ENCODE measurements at regions not wholly inside any gene's neighbourhood (a gene's known extent, or its start where the extent isn't known, plus 50 kb on each side); places are given as distances from the start of the nearest gene placed in this dataset.
"Not testable (repeated sequence)": the region's sequence is repeated elsewhere in the genome, so short reads cannot be mapped to it uniquely, and the experiment has no call there.

DNA sequence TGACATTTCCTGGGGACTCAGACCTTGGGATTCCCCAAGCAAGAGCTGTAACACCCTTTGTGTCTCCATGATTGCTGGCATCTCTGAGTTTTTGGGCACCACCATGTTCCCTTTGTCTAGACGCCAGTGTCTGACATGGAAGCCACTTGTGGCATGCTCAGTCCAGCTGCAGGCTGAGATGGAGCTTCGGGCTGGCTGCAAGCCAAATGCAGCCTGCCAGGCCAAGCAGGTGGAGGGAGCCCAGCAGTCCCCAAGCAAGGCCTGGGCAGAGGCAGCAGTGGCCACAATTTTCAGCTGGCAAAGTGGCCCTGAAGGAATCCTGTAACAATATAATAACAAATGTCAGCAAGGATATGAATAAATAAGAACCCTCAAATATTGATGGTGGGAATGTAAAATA is 86.2 kb upstream of the ABCB5 start:
- no peak overlapping the region for H3K4me3 Mint-ChIP-seq
- ChIA-PET POLR2A (no interaction called here), CTCF (no interaction called here)
- ATAC-seq (no peak), DNase-seq (no peak)
- no peaks in the 10 kb centered on the region for H3K9me3 Mint-ChIP-seq (ENCODE audit: insufficient read depth)
- H3K36me3 Mint-ChIP-seq (ENCODE audit: low read depth) = no peaks in the 10 kb centered on the region
- H3K4me1 Mint-ChIP-seq (ENCODE audit: low read depth) = no peaks in the 10 kb centered on the region
- no peaks in the 10 kb centered on the region for H3K27me3 Mint-ChIP-seq (ENCODE audit: low read depth)
- H3K27ac Mint-ChIP-seq = no peak overlapping the region

DNA sequence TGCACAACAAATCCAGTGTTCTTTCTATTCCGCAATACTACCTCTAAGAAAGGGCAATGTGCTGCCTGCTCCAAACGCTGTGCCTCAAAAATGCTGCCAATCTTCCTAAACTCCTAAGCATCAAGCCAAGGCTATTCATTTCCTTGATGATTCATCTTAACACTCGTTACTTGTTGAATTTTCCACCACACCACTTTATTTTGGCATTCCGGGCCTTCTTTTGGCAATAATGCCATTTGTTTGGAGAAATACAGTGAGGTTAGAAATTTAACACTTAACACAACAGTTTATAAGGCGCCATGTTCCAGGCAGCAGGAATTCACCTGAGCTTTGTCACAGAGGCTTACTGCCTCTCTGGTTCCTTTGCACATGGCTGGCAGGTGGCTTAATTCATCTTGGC is 82.6 kb upstream of the ABCB5 start:
- no peak overlapping the region for H3K4me3 Mint-ChIP-seq
- H3K36me3 Mint-ChIP-seq (ENCODE audit: low read depth) = no peaks in the 10 kb centered on the region
- no peak overlapping the region for H3K27ac Mint-ChIP-seq
- ATAC-seq = no peak
- H3K27me3 Mint-ChIP-seq (ENCODE audit: low read depth) = no peaks in the 10 kb centered on the region
- H3K4me1 Mint-ChIP-seq (ENCODE audit: low read depth) = no peaks in the 10 kb centered on the region
- POLR2A ChIA-PET = no interaction called here
- peaks cover 6% of the 10 kb centered on the region for H3K9me3 Mint-ChIP-seq (ENCODE audit: insufficient read depth)
- CTCF ChIA-PET = no interaction called here
- DNase-seq = no peak

DNA sequence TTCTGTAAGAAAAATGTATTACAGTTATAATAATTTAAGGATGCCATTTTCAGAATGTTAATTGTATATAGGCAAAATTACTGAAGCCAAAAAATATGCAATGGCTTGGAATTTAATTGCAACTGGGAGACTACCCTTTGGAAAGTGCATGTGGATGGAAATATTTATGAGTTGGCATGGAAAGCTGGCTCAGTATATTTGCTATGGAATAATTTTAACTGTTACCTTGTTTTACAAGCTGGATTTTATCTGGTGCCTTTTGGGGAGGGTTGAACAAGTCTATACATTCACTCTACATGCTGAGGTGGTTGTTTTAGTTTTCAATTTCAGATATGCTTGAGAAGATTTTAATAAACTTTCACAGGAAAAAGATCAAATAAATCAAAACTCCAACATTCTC is 80.9 kb upstream of the ABCB5 start:
- Mint-ChIP-seq H3K9me3 (ENCODE audit: insufficient read depth) (peaks cover 6% of the 10 kb centered on the region), H3K36me3 (ENCODE audit: low read depth) (no peaks in the 10 kb centered on the region), H3K27me3 (ENCODE audit: low read depth) (no peaks in the 10 kb centered on the region), H3K27ac (no peak overlapping the region), H3K4me1 (ENCODE audit: low read depth) (no peaks in the 10 kb centered on the region), H3K4me3 (no peak overlapping the region)
- CTCF ChIA-PET = interaction anchor here (1.4 kb wide), 1 partner anchor 64 kb away, joined by 3 read pairs; no protein-coding TSS in a partner anchor
- POLR2A ChIA-PET = no interaction called here
- no peak for DNase-seq
- ATAC-seq = no peak

DNA sequence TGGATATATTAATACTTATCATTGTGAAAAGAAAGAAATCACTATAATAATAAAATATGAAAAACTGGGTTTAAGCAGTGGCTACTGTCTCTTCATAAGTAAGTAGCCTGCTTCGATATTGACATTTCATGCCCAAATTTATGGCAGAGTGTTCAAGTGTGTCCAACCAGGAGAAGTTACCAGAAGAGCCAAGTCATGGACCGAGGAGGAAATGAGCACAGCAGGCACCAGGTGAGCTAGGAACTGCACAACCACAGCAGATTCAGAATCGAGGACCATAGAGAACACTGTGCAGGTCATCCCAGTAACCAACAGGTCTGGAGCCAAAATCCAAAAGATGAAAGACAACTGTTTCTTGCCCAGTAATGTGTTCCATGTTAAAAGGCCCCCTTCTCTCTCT is 79.9 kb upstream of the ABCB5 start:
- CTCF ChIA-PET = no interaction called here
- ATAC-seq (no peak), DNase-seq (no peak)
- POLR2A ChIA-PET = no interaction called here
- Mint-ChIP-seq H3K27ac (no peak overlapping the region), H3K4me3 (no peak overlapping the region), H3K9me3 (ENCODE audit: insufficient read depth) (peaks cover 6% of the 10 kb centered on the region), H3K36me3 (ENCODE audit: low read depth) (no peaks in the 10 kb centered on the region), H3K27me3 (ENCODE audit: low read depth) (no peaks in the 10 kb centered on the region), H3K4me1 (ENCODE audit: low read depth) (no peaks in the 10 kb centered on the region)

DNA sequence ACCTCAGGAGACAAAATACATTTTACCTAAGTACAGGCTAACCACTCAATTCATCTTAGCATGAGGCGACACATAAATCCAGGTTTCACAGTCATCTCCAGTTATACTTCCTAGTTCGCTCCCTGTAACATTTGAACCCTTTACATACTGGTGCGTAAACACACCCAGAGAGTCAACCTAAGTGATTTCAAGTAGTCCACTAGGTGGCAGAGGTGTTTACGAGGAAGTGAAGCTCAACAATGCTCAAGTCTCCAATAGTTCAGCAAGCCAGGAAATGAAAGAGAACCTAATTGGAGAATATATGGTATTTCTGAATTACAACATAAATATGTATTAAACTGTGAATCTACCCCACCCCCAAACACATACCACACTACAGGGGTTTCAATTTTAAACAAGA is 76.3 kb upstream of the ABCB5 start:
- CTCF ChIA-PET = no interaction called here
- DNase-seq (no peak), ATAC-seq (no peak)
- no peaks in the 10 kb centered on the region for H3K36me3 Mint-ChIP-seq (ENCODE audit: low read depth)
- POLR2A ChIA-PET = no interaction called here
- H3K27me3 Mint-ChIP-seq (ENCODE audit: low read depth) = no peaks in the 10 kb centered on the region
- no peak overlapping the region for H3K4me3 Mint-ChIP-seq
- no peaks in the 10 kb centered on the region for H3K4me1 Mint-ChIP-seq (ENCODE audit: low read depth)
- H3K27ac Mint-ChIP-seq = no peak overlapping the region
- peaks cover 6% of the 10 kb centered on the region for H3K9me3 Mint-ChIP-seq (ENCODE audit: insufficient read depth)

DNA sequence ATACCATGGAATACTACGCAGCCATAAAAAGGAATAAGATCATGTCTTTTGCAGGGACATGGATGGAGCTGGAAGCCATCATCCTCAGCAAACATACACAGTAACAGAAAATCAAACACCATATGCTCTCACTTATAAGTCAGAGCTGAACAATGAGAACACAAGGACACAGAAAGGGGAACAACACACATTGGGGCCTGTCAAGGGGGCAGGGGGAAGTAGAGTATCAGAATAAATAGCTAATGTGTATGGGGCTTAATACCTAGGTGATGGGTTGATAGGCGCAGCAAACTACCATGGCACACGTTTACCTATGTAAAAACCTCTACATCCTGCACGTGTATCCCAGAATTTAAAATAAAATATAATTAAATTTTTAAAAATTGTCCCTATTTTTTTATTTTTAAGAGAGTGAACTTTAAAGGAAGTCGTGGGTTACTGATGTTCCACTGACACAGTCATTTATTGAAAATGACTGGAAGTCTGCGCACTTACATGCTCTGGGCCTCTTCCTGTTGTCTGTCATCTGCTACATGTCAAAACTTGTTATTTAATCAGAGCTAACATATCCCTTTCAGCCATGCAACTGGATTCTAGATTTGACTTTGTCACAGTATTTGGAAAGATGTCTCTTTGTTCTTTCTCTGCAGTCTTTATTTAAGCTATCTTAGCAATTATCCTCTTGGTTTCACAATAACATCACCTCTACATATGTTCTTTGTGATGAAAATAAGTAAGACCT is 73.7 kb upstream of the ABCB5 start:
- H3K9me3 Mint-ChIP-seq (ENCODE audit: insufficient read depth) = no peaks in the 10 kb centered on the region
- no peak for ATAC-seq
- no peak overlapping the region for H3K4me3 Mint-ChIP-seq
- ChIA-PET POLR2A (no interaction called here), CTCF (no interaction called here)
- no peak for DNase-seq
- no peak overlapping the region for H3K27ac Mint-ChIP-seq
- H3K36me3 Mint-ChIP-seq (ENCODE audit: low read depth) = no peaks in the 10 kb centered on the region
- no peaks in the 10 kb centered on the region for H3K27me3 Mint-ChIP-seq (ENCODE audit: low read depth)
- H3K4me1 Mint-ChIP-seq (ENCODE audit: low read depth) = no peaks in the 10 kb centered on the region

DNA sequence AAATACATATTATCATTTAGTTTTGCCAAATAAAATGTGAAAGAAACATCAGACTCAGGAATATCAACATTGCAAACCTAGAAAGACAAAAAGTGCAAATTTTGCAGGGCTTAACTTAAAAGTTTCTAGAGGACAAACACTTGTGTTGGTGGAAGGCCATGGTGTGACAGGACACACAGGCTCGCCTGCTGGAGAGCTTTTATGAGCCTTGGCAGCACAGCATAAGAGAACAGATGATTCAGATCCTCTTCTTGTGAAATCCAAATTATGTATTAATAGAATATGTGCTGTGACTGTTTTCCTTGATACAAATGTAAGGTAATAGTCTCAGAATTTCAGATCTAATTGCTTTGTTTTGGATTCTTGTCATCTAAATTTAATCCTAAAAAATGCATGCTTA is 72.9 kb upstream of the ABCB5 start:
- Mint-ChIP-seq H3K4me1 (ENCODE audit: low read depth) (no peaks in the 10 kb centered on the region), H3K27me3 (ENCODE audit: low read depth) (no peaks in the 10 kb centered on the region), H3K36me3 (ENCODE audit: low read depth) (no peaks in the 10 kb centered on the region), H3K9me3 (ENCODE audit: insufficient read depth) (no peaks in the 10 kb centered on the region), H3K27ac (no peak overlapping the region), H3K4me3 (no peak overlapping the region)
- CTCF ChIA-PET = no interaction called here
- DNase-seq (no peak), ATAC-seq (no peak)
- POLR2A ChIA-PET = no interaction called here

DNA sequence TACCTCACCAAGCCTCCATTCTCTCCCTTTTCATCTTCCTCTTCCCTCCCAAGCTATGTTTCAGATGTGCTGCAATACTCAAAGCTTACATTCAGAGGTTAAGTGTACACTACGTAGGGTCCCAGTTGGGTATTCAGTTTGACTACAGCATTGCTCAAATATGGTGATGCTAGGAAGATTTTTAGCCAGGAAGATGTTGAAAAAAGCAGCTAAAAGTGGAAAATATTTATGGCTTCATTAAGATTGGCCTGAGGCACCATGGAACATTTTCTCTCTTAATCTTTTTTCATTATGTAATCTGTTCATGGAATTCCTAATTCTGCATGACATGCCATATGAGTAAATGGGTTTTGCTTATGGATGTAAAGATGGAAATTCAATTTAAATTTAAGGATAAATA is 72.0 kb upstream of the ABCB5 start:
- no peaks in the 10 kb centered on the region for H3K36me3 Mint-ChIP-seq (ENCODE audit: low read depth)
- H3K27ac Mint-ChIP-seq = no peak overlapping the region
- CTCF ChIA-PET = no interaction called here
- DNase-seq (no peak), ATAC-seq (no peak)
- no peaks in the 10 kb centered on the region for H3K27me3 Mint-ChIP-seq (ENCODE audit: low read depth)
- POLR2A ChIA-PET = no interaction called here
- no peaks in the 10 kb centered on the region for H3K9me3 Mint-ChIP-seq (ENCODE audit: insufficient read depth)
- H3K4me3 Mint-ChIP-seq = no peak overlapping the region
- H3K4me1 Mint-ChIP-seq (ENCODE audit: low read depth) = no peaks in the 10 kb centered on the region

DNA sequence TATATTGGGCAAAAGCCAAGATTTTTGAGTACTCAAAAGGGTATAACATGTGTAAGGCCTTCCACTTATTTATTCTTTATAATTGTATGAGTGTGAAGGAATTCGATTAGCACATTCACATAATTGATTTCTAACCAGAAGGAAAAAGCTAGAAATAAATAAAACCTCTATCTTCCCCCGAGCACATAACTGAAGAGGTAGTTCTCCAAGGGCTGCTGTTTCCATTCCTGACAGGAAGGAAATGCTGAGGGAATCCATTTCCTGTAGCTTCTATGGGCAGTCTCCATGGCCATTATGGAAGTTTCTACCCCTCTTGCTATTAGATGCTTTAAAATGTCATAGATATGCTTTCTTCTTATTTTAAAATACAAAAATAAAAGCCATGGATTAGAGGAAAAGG is 70.5 kb upstream of the ABCB5 start:
- H3K36me3 Mint-ChIP-seq (ENCODE audit: low read depth) = no peaks in the 10 kb centered on the region
- no peaks in the 10 kb centered on the region for H3K9me3 Mint-ChIP-seq (ENCODE audit: insufficient read depth)
- H3K27me3 Mint-ChIP-seq (ENCODE audit: low read depth) = no peaks in the 10 kb centered on the region
- ChIA-PET CTCF (no interaction called here), POLR2A (no interaction called here)
- ATAC-seq = no peak
- H3K27ac Mint-ChIP-seq = no peak overlapping the region
- H3K4me3 Mint-ChIP-seq = no peak overlapping the region
- H3K4me1 Mint-ChIP-seq (ENCODE audit: low read depth) = no peaks in the 10 kb centered on the region
- DNase-seq = no peak

DNA sequence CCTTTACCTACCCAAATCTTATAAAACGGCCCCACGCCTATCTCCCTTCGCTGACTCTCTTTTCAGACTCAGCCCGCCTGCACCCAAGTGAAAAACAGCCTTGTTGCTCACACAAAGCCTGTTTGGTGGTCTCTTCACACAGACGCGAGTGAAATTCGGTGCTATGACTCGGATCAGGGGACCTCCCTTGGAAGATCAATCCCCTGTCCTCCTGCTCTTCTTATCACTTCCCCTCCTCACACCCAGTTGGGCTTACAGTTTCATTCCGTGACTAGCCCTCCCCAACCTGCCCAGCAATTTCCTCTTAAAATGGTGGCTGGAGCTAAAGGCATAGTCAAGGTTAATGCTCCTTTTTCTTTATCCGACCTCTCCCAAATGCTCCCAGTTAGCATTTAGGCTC is 68.5 kb upstream of the ABCB5 start:
- H3K4me3 Mint-ChIP-seq; H3K9me3 Mint-ChIP-seq (ENCODE audit: insufficient read depth); ATAC-seq; H3K4me1 Mint-ChIP-seq (ENCODE audit: low read depth); H3K27me3 Mint-ChIP-seq (ENCODE audit: low read depth); H3K27ac Mint-ChIP-seq; H3K36me3 Mint-ChIP-seq (ENCODE audit: low read depth); POLR2A ChIA-PET; CTCF ChIA-PET; DNase-seq: not testable (repeated sequence)

DNA sequence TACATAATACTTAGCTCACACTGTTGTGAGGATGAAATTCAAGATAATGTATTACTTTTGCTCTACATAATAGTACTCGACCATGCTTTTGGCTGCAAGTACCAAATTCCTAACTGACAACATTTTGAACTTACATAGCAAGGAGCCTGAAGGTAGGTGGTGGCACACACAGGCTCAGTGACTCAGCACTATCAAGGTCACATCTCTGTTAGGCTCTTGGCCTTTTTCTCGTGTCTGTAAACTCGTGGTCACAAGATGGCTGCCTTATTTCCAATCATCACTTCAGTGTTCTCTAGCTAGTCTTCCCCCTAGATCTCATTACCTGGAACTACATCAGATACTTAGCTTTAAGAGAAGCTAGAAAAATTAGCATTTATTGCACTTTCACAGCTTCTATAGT is 61.4 kb upstream of the ABCB5 start:
- no peak overlapping the region for H3K27ac Mint-ChIP-seq

DNA sequence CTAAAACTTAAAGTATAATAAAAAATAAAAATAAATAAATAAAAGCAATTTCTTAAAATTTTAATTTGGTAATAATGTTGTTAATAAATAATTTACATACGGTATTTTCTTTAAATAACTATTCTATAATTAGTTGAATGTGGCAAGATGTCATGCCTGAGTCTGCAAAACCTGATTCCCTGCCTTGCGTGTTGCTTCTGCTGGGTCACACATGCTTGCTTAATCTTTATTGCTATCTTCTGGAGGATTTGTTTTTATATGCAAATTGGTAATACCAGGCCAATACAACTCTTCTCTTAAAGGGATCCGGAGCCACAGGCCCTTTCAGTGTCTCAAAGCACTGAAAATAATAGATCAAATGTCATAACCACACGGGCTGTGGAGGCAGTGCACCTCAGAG is 59.4 kb upstream of the ABCB5 start:
- CTCF ChIA-PET = no interaction called here
- no peak overlapping the region for H3K27ac Mint-ChIP-seq
- H3K9me3 Mint-ChIP-seq (ENCODE audit: insufficient read depth) = no peaks in the 10 kb centered on the region
- no peak for DNase-seq
- POLR2A ChIA-PET = interaction anchor here (0.6 kb wide), 1 partner anchor 538 kb away, joined by 3 read pairs; no protein-coding TSS in a partner anchor
- H3K36me3 Mint-ChIP-seq (ENCODE audit: low read depth) = no peaks in the 10 kb centered on the region
- H3K4me3 Mint-ChIP-seq = no peak overlapping the region
- ATAC-seq = no peak
- H3K27me3 Mint-ChIP-seq (ENCODE audit: low read depth) = no peaks in the 10 kb centered on the region
- H3K4me1 Mint-ChIP-seq (ENCODE audit: low read depth) = no peaks in the 10 kb centered on the region

More for the DNA sequence above, 61.4 kb upstream of the ABCB5 start:
- no peak for ATAC-seq
- Mint-ChIP-seq H3K9me3 (ENCODE audit: insufficient read depth) (no peaks in the 10 kb centered on the region), H3K4me3 (no peak overlapping the region), H3K36me3 (ENCODE audit: low read depth) (no peaks in the 10 kb centered on the region), H3K4me1 (ENCODE audit: low read depth) (no peaks in the 10 kb centered on the region), H3K27me3 (ENCODE audit: low read depth) (no peaks in the 10 kb centered on the region)
- CTCF ChIA-PET = no interaction called here
- no peak for DNase-seq
- POLR2A ChIA-PET = interaction anchor here (0.7 kb wide), 1 partner anchor 1096 kb away, joined by 3 read pairs; no protein-coding TSS in a partner anchor

DNA sequence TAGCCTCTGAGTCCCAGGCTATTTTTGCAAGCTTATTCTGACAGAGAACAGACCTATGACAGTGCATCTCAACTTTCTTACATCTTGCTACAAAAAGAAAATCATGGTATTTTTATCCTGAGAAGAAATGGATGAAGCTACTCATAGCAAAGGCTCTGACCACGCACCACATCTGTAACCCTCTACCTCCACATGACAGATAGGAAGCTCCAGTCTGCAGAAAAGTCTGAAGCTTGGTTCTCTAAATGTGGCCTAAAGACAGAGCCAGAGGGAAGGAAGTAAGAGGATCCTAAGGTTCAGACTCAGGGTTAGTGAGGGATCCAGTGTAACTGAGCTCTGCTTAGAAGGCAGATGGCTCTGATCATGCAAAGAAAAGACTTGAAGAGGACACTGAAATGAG is 58.4 kb upstream of the ABCB5 start:
- Mint-ChIP-seq H3K27me3 (ENCODE audit: low read depth) (no peaks in the 10 kb centered on the region), H3K36me3 (ENCODE audit: low read depth) (no peaks in the 10 kb centered on the region), H3K4me1 (ENCODE audit: low read depth) (no peaks in the 10 kb centered on the region), H3K9me3 (ENCODE audit: insufficient read depth) (no peaks in the 10 kb centered on the region), H3K27ac (no peak overlapping the region), H3K4me3 (no peak overlapping the region)
- POLR2A ChIA-PET = no interaction called here
- ATAC-seq (no peak), DNase-seq (no peak)
- CTCF ChIA-PET = no interaction called here

Measured in activated CD8-positive, alpha-beta T cell treated with anti-CD3 and anti-CD28 coated beads, Interleukin-2, amount 10 ng/mL, durations not matched to agents 7 days and 5 days (primary cell).